ENCODE measurements at regions not wholly inside any gene's neighbourhood (a gene's known extent, or its start where the extent isn't known, plus 50 kb on each side); places are given as distances from the start of the nearest gene placed in this dataset.

GRCh38 chr3:150261958-150262357 lies 146.1 kb upstream of the TSC22D2 start:
- 10% methylated on average over 2 of the region's 2 CpGs for WGBS (ENCODE audit: insufficient coverage, low coverage, missing lambda C conversion rate)
- TF ChIP-seq, protein P1, sequence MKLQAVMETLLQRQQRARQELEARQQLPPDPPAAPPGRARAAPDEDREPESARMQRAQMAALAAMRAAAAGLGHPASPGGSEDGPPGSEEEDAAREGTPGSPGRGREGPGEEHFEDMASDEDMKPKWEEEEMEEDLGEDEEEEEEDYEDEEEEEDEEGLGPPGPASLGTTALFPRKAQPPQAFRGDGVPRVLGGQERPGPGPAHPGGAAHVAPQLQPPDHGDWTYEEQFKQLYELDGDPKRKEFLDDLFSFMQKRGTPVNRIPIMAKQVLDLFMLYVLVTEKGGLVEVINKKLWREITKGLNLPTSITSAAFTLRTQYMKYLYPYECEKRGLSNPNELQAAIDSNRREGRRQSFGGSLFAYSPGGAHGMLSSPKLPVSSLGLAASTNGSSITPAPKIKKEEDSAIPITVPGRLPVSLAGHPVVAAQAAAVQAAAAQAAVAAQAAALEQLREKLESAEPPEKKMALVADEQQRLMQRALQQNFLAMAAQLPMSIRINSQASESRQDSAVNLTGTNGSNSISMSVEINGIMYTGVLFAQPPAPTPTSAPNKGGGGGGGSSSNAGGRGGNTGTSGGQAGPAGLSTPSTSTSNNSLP (IDR thresholded peaks at IDR 0.05; ENCODE audit: borderline replicate concordance, low read depth, low read length): no peak
- TF ChIP-seq LARP7 (IDR thresholded peaks at IDR 0.05) (no peak), MTA1 (IDR thresholded peaks at IDR 0.05; ENCODE audit: borderline replicate concordance) (no peak), ASH1L (IDR thresholded peaks at IDR 0.05; ENCODE audit: borderline replicate concordance, low read depth, partially characterized antibody) (no peak), SRSF7 (optimal IDR thresholded peaks at IDR 0.05; ENCODE audit: low read depth, low read length) (no peak), CCAR2 (IDR thresholded peaks at IDR 0.05; ENCODE audit: low read depth, low read length) (no peak), MAFF (IDR thresholded peaks at IDR 0.05; ENCODE audit: low read length) (no peak), SRSF3 (IDR thresholded peaks at IDR 0.05; ENCODE audit: insufficient read depth, low read length) (no peak), PKNOX1 (IDR thresholded peaks at IDR 0.05) (no peak), MCM3 (IDR thresholded peaks at IDR 0.05) (no peak), CBFB (CRISPR knock-in tag; IDR thresholded peaks at IDR 0.05) (no peak), ZNF431 (CRISPR knock-in tag; IDR thresholded peaks at IDR 0.05) (no peak), PATZ1 (CRISPR knock-in tag; IDR thresholded peaks at IDR 0.05; ENCODE audit: borderline replicate concordance) (no peak)
- TF ChIP-seq, protein P2, sequence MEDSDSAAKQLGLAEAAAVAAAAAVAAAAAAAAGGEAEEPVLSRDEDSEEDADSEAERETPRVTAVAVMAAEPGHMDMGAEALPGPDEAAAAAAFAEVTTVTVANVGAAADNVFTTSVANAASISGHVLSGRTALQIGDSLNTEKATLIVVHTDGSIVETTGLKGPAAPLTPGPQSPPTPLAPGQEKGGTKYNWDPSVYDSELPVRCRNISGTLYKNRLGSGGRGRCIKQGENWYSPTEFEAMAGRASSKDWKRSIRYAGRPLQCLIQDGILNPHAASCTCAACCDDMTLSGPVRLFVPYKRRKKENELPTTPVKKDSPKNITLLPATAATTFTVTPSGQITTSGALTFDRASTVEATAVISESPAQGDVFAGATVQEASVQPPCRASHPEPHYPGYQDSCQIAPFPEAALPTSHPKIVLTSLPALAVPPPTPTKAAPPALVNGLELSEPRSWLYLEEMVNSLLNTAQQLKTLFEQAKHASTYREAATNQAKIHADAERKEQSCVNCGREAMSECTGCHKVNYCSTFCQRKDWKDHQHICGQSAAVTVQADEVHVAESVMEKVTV (CRISPR knock-in tag; IDR thresholded peaks at IDR 0.05): no peak
- TF ChIP-seq, protein P3, sequence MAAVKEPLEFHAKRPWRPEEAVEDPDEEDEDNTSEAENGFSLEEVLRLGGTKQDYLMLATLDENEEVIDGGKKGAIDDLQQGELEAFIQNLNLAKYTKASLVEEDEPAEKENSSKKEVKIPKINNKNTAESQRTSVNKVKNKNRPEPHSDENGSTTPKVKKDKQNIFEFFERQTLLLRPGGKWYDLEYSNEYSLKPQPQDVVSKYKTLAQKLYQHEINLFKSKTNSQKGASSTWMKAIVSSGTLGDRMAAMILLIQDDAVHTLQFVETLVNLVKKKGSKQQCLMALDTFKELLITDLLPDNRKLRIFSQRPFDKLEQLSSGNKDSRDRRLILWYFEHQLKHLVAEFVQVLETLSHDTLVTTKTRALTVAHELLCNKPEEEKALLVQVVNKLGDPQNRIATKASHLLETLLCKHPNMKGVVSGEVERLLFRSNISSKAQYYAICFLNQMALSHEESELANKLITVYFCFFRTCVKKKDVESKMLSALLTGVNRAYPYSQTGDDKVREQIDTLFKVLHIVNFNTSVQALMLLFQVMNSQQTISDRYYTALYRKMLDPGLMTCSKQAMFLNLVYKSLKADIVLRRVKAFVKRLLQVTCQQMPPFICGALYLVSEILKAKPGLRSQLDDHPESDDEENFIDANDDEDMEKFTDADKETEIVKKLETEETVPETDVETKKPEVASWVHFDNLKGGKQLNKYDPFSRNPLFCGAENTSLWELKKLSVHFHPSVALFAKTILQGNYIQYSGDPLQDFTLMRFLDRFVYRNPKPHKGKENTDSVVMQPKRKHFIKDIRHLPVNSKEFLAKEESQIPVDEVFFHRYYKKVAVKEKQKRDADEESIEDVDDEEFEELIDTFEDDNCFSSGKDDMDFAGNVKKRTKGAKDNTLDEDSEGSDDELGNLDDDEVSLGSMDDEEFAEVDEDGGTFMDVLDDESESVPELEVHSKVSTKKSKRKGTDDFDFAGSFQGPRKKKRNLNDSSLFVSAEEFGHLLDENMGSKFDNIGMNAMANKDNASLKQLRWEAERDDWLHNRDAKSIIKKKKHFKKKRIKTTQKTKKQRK (IDR thresholded peaks at IDR 0.05; ENCODE audit: borderline replicate concordance, low read depth, low read length): no peak

More at GRCh38 chr3:150261958-150262357, 146.1 kb upstream of the TSC22D2 start:
- Histone ChIP-seq H3K4me3 (no peak overlapping the region), H2AFZ (ENCODE audit: low read depth, low read length) (no peak overlapping the region), H4K20me1 (replicated peaks; ENCODE audit: control insufficient read depth, insufficient read depth, low read length) (no peaks in the 10 kb centered on the region), H3K4me2 (ENCODE audit: insufficient read depth, low read length) (no peak overlapping the region), H3K4me1 (replicated peaks in 1 of 2; ENCODE audit: control insufficient read depth in 2 of 2, insufficient read depth in 2 of 2, low read length in 2 of 2) (no peaks in the 10 kb centered on the region), H3K9me1 (ENCODE audit: control insufficient read depth, insufficient read depth, low read length) (no peaks in the 10 kb centered on the region), H3K9ac (ENCODE audit: insufficient read depth in 1 of 2, low read depth in 2 of 2, low read length in 2 of 2) (no peak overlapping the region), H3K79me2 (ENCODE audit: control insufficient read depth, insufficient read depth, low read length) (no peaks in the 10 kb centered on the region), H3K36me3 (ENCODE audit: control insufficient read depth, insufficient read depth, low read length) (no peaks in the 10 kb centered on the region), H3K27ac (ENCODE audit: extremely low read depth, low read depth, low read length) (no peak overlapping the region), H3K27me3 (ENCODE audit: control insufficient read depth in 2 of 2, insufficient read depth in 2 of 2, low read length in 2 of 2) (no peaks in the 10 kb centered on the region), H3K9me3 (replicated peaks; ENCODE audit: control insufficient read depth, insufficient read depth, low read depth, low read length) (no peaks in the 10 kb centered on the region)
- FAIRE-seq (no peak), ATAC-seq (no peak), DNase-seq (ENCODE audit: extremely low read depth in 1 of 4, low spot score in 3 of 4) (no peak)
- intact Hi-C loops (cut with micrococcal nuclease): no loop called here
- in situ Hi-C loops (cut with MboI): no loop called here
- POLR2A ChIA-PET: no interaction called here
- CTCF ChIA-PET (ENCODE audit: low intra/inter-chr PET ratio): no interaction called here
- BruUV-seq (replicated peaks): no TSS peak
